ENCODE measurements at regions not wholly inside any gene's neighbourhood (a gene's known extent, or its start where the extent isn't known, plus 50 kb on each side); places are given as distances from the start of the nearest gene placed in this dataset.

- no peak for TF ChIP-seq EP300 (IDR thresholded peaks at IDR 0.05; ENCODE audit: borderline replicate concordance)
- no peak for TF ChIP-seq YY1 (IDR thresholded peaks at IDR 0.05; ENCODE audit: low read depth)
- no peak for TF ChIP-seq REST (IDR thresholded peaks at IDR 0.05; ENCODE audit: low read depth)
- no peak for TF ChIP-seq TAF1 (IDR thresholded peaks at IDR 0.05; ENCODE audit: low read depth)
- no peak for TF ChIP-seq NFIC (IDR thresholded peaks at IDR 0.05)
- no peak for TF ChIP-seq RAD21 (IDR thresholded peaks at IDR 0.05; ENCODE audit: low read depth)
- TF ChIP-seq EGR1 (IDR thresholded peaks at IDR 0.05): no peak
These were observed 174.3 kb downstream of the SETD4 start for GRCh38 chr21:35885942-35886541.

All from Ishikawa (cell line).